GM21619 (cell line): ENCODE measurements at regions not wholly inside any gene's neighbourhood (a gene's known extent, or its start where the extent isn't known, plus 50 kb on each side); places are given as distances from the start of the nearest gene placed in this dataset.

Experiments used
- ATAC-seq: cut with Tn5 transposase; IDR thresholded peaks from one replicate; pipeline ENCODE4 v1.9.1; 2021; ENCODE audit not compliant: unreplicated experiment

DNA sequence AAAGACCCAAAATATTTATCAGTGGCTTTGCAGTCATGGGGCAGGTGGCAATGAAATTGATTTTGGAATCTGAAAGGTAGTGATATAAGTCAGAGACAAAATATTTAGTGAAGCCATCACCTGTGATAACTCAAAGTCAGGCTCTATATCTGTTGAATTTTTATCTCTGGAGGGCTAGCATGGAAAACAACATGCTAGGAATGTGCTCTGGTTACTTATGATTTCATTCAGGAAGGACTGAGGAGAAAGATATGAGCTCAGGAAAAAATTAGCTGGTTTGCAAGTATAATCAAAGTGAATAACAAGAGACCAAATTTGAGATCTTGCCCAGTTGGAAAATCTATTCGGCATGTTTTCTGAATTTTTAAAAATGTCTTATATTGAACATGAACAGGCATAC, 364.6 kb upstream of the LRRC7 start:
- ATAC-seq: no peak

DNA sequence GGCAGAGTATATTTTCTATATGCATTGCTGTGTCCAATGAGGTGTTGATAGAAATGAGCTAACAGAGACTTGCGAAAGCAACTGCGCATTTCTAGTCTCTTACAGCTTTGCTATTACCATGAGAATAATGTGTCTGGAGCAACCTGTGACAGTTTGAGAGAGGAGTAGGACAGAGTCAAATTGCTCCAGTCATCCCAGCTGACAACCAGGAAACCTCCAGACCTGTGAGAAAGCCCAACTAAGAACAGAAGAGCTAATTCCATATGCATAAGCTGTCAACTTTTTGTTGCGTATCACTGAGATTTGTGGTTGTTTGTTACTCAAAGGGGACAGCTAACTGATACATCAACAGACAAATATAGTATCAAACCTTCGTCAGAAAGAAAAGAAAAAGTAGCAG, 354.1 kb upstream of the LRRC7 start:
- ATAC-seq: no peak

DNA sequence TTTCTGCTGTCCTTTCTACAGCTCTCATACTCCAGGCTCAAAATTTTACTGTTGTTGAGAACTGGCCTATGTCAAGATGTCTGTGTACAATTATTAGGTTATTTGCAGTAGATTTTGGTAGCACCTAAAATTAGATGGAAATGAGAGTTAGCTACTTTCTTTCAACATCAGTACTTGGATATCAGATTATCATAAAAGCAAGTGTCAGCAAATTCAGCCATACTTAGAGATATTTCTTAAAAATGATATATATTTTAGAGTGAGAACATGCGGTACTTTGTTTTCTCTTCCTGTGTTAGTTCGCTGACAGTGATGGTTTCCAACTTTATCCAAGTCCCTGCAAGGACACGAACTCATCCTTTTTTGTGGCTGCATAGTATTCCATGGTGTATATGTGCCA, 351.8 kb upstream of the LRRC7 start:
- ATAC-seq: no peak

GRCh38 chr1:69220672-69221071, 347.1 kb upstream of the LRRC7 start:
- no peak for ATAC-seq

DNA sequence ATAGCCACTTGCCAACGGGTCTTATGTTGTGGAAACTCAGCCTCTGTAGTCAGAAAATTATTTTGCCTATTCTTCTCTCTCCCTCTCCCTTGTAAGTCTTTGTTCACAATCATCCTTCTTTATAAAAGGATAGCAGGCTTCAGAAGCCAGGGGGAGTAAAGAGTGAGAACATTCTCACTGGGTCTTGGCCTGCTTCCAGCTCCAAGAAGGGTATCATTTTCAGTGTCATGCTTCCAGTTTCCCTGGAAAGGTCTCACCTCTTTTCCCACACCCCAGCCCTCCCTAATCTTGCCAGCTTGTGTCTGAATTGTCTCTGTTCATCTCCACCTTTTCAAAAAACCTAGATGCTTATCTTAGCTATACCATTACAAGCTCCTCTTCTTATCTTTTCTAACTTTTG, 346.2 kb upstream of the LRRC7 start:
- ATAC-seq: no peak

DNA sequence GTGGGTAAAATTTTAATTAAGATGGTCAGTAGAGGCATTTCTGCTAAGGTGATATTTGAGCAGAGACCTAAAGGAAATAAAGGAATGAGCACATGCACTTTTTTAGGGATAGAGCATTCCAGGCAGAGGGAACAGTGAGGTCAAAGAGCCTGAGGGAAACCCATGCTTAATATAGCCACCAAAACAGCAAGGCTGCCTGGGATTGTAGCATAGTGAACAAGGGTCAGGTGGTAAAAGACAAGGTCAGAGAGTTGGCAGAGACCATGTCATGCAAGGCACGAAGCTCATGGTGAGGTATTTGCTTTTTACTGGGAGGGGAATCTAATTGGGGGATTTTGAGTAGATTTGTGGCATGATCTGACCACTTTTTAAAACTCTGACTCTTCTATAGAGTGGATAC, 344.6 kb upstream of the LRRC7 start:
- no peak for ATAC-seq

- ATAC-seq: no peak
These were observed 339.2 kb upstream of the LRRC7 start for GRCh38 chr1:69228501-69228900.

- ATAC-seq: no peak
These were observed 337.5 kb upstream of the LRRC7 start for GRCh38 chr1:69230208-69230607.

- ATAC-seq: no peak
These were observed 334.3 kb upstream of the LRRC7 start for GRCh38 chr1:69233463-69233862.

GRCh38 chr1:69244211-69244610, 323.5 kb upstream of the LRRC7 start:
- ATAC-seq: no peak

- ATAC-seq: no peak
These were observed 321.6 kb upstream of the LRRC7 start for GRCh38 chr1:69246109-69246508.

DNA sequence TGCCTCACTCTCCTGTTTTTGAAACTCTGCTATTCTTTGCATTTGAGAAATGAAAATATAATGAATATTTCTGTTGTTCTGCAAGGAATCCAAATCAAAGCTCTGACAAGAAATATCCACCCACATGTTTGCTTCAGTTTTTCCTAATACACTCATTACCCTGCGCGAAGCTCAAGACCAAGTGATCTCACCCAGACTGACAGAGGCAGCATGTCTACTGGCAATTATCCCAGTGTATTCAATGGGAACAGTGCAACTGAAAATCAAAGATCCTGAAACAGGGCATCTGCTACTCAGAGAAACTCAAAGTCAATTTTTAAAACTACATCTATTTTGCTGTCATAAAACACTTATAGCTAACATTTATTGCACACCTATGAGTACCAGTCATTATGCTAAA, 321.0 kb upstream of the LRRC7 start:
- ATAC-seq: no peak

DNA sequence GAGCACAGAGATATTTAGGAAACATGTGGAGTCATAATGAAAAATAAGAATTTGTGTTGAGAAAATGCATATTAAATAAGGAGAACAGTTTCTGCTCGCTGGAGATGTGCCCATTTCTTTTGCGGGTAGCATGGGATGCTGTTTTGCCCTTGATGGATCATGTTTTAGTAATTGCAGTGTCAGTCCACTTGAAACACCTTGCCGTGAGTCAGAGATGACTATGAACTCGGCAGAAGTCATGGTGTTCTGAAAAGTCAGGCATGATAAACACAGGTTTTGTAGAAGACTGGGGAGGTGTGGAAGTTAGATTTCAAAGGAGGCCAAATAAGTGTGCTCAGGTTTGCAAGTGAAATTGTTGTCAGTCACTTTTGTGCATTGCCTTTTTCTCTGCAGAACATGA, 315.0 kb upstream of the LRRC7 start:
- no peak for ATAC-seq

DNA sequence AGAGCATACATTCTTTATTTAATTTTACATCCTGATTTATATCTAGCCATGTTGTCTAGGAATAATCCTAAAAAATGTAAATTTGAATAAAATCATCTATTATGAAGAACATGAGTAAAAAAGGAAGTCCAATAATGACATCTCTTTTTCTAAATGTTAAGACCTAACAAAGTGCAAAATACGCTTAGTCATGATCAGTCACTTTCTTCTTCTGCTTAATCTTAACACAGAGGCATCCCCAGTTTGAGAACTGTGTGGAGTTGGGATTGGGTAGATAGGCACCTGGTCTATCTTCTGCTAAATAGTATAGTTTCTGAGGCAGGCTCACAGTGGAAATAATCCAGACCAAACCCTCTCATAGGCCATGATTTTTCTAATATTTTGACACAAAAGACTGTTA, 311.7 kb upstream of the LRRC7 start:
- ATAC-seq: no peak

DNA sequence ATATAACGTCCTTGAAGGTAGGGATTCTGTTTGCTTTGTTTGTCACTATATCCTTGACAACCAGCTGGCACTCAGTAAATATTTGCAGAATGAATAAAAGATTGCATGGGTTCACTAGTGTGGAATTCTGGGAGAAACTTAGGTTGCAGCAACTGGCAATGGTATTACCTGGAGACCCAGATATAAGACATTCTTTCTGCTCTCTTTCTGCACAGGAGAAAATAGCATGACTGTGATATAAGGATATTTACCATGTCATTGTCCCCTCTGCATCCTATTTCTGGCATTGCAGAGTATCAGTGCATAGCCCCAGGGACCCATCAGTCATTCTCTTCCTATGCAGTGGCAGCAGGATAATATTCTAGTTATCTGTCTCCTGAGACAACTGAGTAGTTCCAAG, 308.9 kb upstream of the LRRC7 start:
- ATAC-seq: no peak

DNA sequence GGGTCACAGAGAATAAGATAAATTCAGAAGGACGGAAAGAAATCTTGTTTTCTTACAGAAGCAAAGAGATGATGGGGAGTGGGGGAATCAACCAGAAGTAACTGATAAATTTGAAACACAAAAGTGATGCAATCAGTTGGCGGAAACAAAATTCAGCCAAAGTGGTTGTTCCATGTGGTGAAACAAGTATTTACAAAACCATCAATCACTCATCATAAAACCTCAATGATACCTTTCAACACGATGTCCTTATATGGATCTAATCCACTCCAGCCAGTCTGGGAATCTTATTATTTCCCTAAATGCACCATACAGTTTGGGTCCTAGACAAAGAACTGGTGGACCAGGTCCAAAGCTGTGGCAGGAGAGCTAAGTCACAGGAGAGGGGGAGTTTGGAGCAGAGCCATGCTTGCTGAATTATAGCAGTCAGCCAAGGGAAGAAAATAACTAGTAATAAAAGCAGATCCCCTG, 303.8 kb upstream of the LRRC7 start:
- no peak for ATAC-seq

GRCh38 chr1:69269491-69269890, 298.2 kb upstream of the LRRC7 start:
- ATAC-seq: no peak

GRCh38 chr1:69271587-69272125, 296.1 kb upstream of the LRRC7 start:
- ATAC-seq: no peak

- no peak for ATAC-seq
These were observed 295.0 kb upstream of the LRRC7 start for GRCh38 chr1:69272684-69273083.

DNA sequence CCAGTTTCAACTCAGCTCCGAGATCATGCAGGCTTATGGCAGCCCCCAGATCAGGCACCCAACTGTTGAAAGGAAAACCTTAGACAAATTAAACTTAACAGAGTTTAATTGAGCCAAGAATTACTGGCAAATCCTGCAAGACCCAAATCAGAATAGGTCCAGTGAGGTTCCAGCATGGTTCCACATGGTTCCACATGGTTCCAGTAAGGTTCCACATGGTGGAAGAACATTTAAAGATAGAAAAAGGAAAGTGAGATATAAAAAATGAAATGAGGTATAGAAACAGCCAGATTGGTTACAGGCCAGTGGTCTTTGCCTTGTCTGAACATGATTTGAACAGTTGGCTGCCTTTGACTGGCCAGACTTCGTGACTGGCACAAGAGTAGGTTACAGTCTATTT, 288.8 kb upstream of the LRRC7 start:
- ATAC-seq: no peak

GRCh38 chr1:69283516-69283915, 284.2 kb upstream of the LRRC7 start:
- no peak for ATAC-seq

DNA sequence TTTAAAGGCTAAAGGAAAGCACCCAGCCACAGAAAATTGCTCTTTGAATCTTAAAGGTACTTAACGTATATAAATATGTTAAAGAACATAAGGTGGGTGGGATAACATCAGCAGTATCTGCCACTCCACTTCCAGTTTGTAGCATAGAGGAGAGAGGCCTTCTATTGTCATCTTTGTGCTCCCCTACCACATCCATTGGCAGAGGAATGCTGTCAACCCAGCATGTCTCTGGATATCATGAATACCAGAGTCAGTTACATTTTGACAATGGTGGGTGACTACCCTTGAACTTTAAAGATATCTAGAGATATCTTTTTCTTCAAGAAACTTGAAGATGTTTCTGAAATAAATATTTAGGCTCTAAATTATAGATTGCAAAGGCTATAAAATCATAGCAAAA, 283.2 kb upstream of the LRRC7 start:
- no peak for ATAC-seq

DNA sequence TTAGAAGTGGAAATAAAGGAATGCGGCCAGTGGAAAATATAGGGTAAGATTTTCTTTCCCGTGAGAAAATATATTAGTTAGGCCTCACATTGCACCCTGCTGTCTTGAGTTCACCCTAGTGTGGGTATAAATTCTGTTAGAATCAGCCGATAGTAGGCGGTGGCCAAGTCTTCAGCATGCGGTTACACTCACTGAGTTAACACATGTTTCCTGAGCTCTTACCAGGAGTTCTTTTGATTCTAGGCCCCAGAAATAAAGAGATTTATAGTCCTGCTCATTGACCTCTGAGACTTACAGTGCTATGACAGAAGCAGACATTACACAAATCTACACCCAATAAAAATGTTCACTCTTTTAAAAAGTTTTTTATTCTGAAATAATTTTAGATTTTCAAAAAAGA, 279.3 kb upstream of the LRRC7 start:
- ATAC-seq: no peak

DNA sequence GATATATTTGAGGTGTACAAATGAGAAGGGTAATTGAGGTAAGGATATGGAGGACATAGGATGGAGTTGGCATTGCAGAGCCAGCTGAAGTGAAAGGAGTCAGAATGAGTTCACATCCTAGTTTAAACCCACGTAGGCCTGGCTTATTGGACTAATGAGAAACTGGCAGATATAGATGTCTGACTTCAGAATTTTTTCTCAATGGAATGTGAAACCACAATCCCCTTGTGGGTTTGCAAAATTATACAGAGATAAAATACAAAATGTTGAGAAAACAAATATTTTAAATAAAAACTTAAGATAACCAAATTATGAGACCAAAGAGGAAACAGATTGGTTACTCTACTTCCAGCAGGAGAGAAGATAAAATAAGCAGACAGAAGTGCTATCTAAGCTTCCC, 277.4 kb upstream of the LRRC7 start:
- no peak for ATAC-seq
